Thoracic aorta (tissue), 2 donors: ENCODE measurements at regions not wholly inside any gene's neighbourhood (a gene's known extent, or its start where the extent isn't known, plus 50 kb on each side); places are given as distances from the start of the nearest gene placed in this dataset.
"Not testable (repeated sequence)": the region's sequence is repeated elsewhere in the genome, so short reads cannot be mapped to it uniquely, and the experiment has no call there.

Experiments used
- ATAC-seq: fragments of 150-250 bp; one replicate; pipeline ENCODE4 v1.8.0; 2017; ENCODE audit warnings: low read depth; ENCODE audit not compliant: insufficient number of reproducible peaks, low FRiP score
- DNase-seq: peaks from one replicate; pipeline ENCODE4 v3.0.0-alpha.2; 2020; ENCODE audit warnings: low spot score
- H3K27ac ChIP-seq, 2 donors: fragments of 200-600 bp; sonication (generic); 1 replicate in 1 of 2; 2 replicates in 1 of 2; pipeline ENCODE4 v1.5.1; 2016; ENCODE audit warnings: mild to moderate bottlenecking in 2 of 2, moderate library complexity in 2 of 2
- H3K27me3 ChIP-seq: fragments of 200-600 bp; sonication (generic); replicated peaks from 2 replicates; pipeline ENCODE4 v1.6.0; 2016; ENCODE audit warnings: mild to moderate bottlenecking; ENCODE audit not compliant: insufficient read depth
- H3K36me3 ChIP-seq: fragments of 200-600 bp; sonication (generic); one replicate; pipeline ENCODE4 v1.5.1; 2016
- H3K4me1 ChIP-seq, 2 donors: fragments of 200-600 bp; sonication (generic); 1 replicate in 1 of 2; 2 replicates in 1 of 2; pipeline versions ENCODE4 v1.5.1 to v1.6.0; 2016; ENCODE audit warnings: low read depth in 2 of 2, mild to moderate bottlenecking in 1 of 2; ENCODE audit not compliant: control insufficient read depth in 1 of 2
- H3K4me3 ChIP-seq: fragments of 200-600 bp; sonication (generic); 2 replicates; pipeline ENCODE4 v1.5.1; 2016; ENCODE audit warnings: mild to moderate bottlenecking
- H3K9me3 ChIP-seq: fragments of 200-600 bp; sonication (generic); 2 replicates; pipeline ENCODE4 v1.5.1; 2016
- CTCF ChIP-seq: fragments of 200-600 bp; sonication (generic); IDR thresholded peaks from one replicate; pipeline ENCODE4 v1.5.1; 2019; ENCODE audit warnings: antibody characterized with exemption

- H3K4me1 ChIP-seq, result no peaks in the 10 kb centered on the region
- ATAC-seq, result no peak
- no peaks in the 10 kb centered on the region for H3K9me3 ChIP-seq
- no peaks in the 10 kb centered on the region for H3K27me3 ChIP-seq
- no peak overlapping the region for H3K27ac ChIP-seq
- H3K4me3 ChIP-seq, result no peak overlapping the region
- no peak for TF ChIP-seq CTCF
- no peaks in the 10 kb centered on the region for H3K36me3 ChIP-seq
- no peak for DNase-seq
Observed at GRCh38 chr1:219713981-219714381, 101.1 kb upstream of the ZC3H11B start.

- no peak overlapping the region for H3K4me3 ChIP-seq
- no peak for ATAC-seq
- H3K27ac ChIP-seq, result no peak overlapping the region
- H3K27me3 ChIP-seq, result no peaks in the 10 kb centered on the region
- no peak for DNase-seq
- H3K4me1 ChIP-seq, result no peaks in the 10 kb centered on the region
- no peaks in the 10 kb centered on the region for H3K36me3 ChIP-seq
- H3K9me3 ChIP-seq, result no peaks in the 10 kb centered on the region
- TF ChIP-seq CTCF, result no peak
Observed at GRCh38 chr1:219712506-219712905, 99.6 kb upstream of the ZC3H11B start.

DNA sequence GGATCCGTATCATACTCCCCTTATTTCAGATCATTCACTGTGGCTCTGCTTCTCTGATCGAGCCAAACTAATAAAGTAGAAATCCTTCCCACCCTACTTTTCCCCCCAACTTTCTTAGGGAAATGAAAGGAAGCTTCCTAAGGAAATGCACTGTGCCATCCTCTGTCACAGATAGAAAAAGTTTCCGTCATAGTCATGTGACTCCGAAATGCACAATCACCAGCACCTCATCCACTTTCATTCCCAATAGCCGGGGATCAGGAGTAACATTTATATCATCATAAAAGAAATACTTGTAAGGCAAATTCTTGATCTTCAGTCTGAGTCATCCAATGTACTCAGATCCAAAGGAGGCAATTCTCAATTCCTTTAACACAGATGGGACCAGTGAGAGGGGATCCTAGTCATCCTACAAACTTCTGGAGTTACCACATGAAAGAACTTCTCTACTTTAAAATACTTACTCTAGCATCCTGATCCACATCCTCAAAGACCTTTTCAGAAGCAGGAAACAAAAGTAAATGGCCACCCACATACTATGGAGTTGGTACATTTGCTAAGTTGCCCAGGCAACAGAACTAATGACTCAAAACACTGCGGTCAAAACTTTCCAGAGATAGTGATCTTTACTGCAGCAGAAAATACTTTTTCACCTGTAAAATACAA is 97.8 kb upstream of the ZC3H11B start:
- Histone ChIP-seq H3K27ac (no peak overlapping the region), H3K36me3 (no peaks in the 10 kb centered on the region), H3K27me3 (no peaks in the 10 kb centered on the region), H3K4me1 (no peaks in the 10 kb centered on the region), H3K9me3 (no peaks in the 10 kb centered on the region), H3K4me3 (no peak overlapping the region)
- no peak for ATAC-seq
- DNase-seq, result no peak
- TF ChIP-seq CTCF, result no peak

- H3K27me3 ChIP-seq, result no peaks in the 10 kb centered on the region
Observed at GRCh38 chr1:219708919-219709543, 96.1 kb upstream of the ZC3H11B start.

DNA sequence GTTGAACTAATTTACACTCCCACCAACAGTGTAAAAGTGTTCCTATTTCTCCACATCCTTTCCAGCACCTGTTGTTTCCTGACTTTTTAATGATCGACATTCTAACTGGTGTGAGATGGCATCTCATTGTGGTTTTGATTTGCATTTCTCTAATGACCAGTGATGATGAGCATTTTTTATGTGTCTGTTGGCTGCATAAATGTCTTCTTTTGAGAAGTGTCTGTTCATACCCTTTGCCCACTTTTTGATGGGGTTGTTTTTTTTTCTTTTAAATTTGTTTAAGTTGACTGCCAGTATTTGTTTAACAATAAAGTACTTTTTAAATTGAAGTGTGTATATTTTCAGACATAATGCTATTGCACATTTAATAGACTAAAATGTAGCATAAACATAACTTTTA is 95.0 kb upstream of the ZC3H11B start:
- not testable (repeated sequence) for H3K27me3 ChIP-seq, H3K36me3 ChIP-seq, H3K4me3 ChIP-seq, H3K9me3 ChIP-seq, DNase-seq, H3K27ac ChIP-seq, ATAC-seq, H3K4me1 ChIP-seq

More at GRCh38 chr1:219708919-219709543, 96.1 kb upstream of the ZC3H11B start:
- Histone ChIP-seq H3K4me1 (no peaks in the 10 kb centered on the region), H3K27ac (no peak overlapping the region), H3K36me3 (no peaks in the 10 kb centered on the region), H3K9me3 (no peaks in the 10 kb centered on the region), H3K4me3 (no peak overlapping the region)
- DNase-seq (no peak), ATAC-seq (no peak)
- TF ChIP-seq CTCF, result no peak

DNA sequence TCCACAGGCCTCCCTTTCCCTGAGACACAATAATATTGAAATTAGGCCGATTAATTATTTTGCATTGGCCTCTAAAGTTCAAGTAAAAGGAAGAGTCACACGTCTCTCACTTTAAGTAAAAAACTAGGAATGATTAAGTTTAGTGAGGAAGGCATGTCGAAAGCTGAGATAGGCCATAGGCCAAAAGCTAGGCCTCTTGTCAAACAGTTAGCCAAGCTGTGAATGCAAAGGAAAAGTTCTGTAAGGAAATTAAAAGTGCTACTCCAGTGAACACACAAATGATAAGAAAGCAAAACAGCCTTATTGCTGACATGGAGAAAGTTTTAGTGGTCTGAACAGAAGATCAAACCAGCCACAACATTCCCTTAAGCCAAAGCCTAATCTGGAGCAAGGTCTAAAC is 91.4 kb upstream of the ZC3H11B start:
- not testable (repeated sequence) for H3K4me1 ChIP-seq, H3K4me3 ChIP-seq, H3K27ac ChIP-seq, ATAC-seq, DNase-seq, H3K36me3 ChIP-seq, H3K27me3 ChIP-seq, H3K9me3 ChIP-seq
